ENCODE measurements at regions not wholly inside any gene's neighbourhood (a gene's known extent, or its start where the extent isn't known, plus 50 kb on each side); places are given as distances from the start of the nearest gene placed in this dataset.

GRCh38 chr15:94086341-94086740 lies 145.0 kb upstream of the MCTP2 start:
- TF ChIP-seq RARB (CRISPR knock-in tag; IDR thresholded peaks at IDR 0.05) (no peak), CSDC2 (CRISPR knock-in tag; IDR thresholded peaks at IDR 0.05) (no peak), CREB5 (CRISPR knock-in tag; IDR thresholded peaks at IDR 0.05; ENCODE audit: low read depth) (no peak), PATZ1 (CRISPR knock-in tag; IDR thresholded peaks at IDR 0.05; ENCODE audit: borderline replicate concordance) (no peak)
